ENCODE measurements at regions not wholly inside any gene's neighbourhood (a gene's known extent, or its start where the extent isn't known, plus 50 kb on each side); places are given as distances from the start of the nearest gene placed in this dataset.

DNA sequence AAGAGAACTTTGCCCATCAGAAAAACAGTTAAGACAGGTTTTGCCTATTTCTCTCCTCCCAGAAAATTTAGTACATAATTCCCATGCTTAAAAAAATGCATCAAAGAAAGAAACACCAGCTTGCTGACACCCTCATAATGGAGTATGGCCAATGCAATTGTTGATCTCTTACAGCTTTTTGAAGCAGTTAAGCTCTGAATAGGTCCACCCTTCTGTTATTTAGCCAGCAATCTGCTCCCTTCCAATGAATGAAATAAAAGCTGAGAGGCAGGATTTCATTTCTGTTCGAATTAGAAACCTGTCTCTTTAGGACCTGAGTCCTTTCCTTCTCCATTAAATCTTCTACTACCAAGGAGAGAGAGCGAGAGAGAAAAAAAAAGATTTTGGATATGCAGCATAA lies 288.7 kb downstream of the RNF144B start:
- no peak for DNase-seq

DNA sequence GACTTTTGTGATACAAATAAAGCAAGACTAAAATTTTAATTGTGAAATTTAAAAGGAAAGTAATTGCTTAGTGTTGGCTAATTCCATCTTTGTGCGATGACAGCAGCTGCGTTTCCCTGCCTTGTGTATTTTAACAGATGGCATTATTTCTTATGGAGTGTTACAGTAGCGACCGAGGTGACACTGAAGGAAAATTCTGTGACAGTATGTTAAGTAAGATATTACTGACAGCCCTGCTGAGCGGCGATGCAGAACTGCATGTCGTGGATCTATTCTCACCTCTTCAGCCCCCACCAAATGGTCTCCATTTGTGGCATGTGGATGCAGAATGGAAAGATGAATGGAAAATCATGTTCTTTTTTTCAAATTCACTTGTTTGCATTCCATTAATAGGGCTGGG lies 289.4 kb downstream of the RNF144B start:
- no peak for DNase-seq

DNA sequence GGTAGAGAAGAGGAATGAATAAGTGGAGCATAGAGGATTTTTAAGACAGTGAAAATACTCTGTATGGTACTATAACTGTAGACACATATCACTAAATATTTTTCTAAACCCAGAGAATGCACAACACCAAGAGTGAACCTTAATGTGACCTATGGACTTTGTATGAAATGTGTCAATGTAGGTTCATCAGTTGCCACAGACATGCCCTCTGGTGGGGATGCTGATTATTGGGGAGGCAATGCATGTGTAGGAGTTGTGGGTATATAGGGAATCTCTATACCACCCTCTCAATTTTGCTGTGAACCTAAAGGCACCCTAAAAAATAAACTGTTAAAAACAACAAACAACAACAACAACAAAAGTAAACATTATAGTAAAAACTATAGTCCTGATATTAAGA lies 293.7 kb downstream of the RNF144B start:
- DNase-seq: no peak

DNA sequence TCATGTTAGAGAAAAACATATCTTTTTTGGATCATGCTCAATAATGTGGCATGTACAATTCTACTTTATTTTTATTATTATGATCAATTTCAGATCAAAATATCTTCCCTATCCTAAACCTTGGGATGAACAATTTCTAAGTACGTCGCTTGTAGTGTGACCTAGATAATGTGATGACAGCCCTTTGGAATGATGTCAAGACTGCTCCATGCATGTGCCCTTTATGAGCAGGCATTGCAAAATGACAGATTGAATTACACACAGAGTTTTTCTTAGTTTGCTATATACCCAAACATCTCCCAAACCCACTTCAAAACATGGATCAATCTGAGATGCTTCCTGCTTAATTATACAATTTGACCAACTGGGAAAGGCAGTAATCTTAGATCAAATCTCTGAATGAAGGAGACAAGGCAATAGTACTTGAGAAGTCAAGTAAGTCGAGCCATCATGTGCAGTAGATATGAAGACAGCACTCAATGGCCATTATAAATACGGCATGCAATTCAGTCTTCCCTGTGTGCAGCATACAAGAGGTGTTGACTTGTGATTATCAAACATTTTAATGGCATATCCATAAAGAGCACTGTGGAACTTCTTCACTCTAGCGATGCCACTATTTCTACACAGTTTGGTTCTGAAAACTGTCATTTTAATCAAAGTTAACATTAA lies 294.8 kb downstream of the RNF144B start:
- no peak for DNase-seq

DNA sequence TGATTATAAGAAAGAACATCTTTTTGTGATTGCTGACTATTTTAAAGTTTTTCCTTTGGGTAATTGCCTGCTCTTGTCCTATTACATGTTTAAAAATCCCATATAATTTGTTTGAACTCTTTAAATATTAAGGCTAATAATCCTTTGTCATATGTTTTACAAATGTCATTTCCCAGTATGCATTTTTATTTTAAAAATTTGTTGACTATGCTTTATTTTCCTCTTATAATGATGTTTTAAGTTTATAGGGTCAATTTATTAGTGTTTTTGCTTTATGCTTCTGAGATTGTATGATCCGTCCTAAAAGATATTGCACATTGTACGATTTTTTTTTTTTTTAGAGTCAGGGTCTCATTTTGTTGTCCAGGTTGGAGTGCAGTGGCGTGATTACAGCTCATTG lies 297.2 kb downstream of the RNF144B start:
- DNase-seq: no peak

DNA sequence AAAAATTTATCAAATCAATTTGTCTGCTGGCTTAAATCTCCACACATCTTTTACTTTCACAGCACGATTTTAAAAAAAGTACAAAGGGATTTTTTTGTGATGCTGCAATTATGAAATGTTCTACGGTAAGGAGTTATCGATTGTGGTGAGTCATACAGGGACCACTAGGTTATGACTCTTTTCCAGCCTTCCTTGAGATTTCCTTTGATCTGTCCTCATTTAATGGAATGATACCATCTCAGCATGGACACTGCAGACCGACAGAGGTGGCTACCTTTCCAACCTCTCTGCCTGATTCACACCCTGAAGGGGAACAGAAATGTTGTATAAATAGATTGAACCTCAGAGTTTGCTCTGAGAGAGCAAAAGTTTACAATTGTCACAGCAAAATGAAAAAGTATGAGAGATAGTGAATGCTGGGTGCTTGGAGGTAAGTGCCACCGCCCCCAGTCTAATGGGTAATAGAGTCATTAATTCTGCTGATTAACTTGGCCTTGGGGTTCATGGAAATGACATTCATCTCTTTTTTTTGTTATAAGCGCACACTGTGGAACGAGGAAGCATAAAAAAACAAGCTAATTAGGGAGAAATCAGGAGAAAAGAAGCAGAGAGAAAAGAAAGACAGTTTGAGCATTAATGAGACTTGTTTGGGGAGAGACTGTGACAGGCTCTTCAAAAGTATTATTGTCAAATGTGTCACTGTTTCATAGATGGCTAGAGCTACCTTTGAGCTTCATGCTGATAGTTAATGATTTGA lies 306.0 kb downstream of the RNF144B start:
- DNase-seq: no peak

DNA sequence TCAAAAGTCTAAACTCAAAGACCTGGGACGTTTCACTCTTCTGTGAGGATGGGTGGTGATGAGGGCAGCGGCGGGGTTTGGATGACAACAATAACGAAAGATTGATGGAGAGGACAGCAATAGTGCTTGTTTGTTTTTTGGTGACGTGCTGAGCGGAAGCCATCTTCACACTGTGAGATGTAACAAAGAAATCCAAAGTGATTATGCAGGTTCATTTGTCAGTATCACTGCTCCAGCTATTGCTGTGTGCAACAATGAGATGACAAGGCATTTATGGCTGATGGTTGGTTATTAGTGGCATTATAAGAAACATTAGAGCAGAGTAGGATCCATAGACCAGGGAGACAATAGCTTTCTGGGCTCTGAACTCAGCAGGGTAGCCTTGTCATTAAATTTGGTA lies 306.7 kb downstream of the RNF144B start:
- no peak for DNase-seq

DNA sequence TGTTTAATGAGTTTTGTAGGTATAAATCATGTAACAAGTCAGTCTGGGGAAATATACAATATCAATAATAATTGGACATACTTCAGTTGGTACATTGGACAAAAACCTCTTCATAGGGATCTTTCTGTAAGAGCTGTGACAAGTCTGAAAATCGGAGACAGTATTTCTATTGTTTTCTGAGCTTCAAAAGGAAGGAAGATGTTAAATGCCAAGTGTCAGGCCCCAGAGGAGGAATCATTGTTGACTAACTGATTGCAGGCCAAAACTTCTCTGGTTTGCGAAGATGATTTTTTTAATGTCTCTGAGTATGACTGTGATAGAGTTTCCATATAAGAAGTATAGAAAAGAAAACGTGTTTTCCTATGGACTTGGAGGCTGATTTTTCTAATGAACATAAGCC lies 316.4 kb downstream of the RNF144B start:
- no peak for DNase-seq

DNA sequence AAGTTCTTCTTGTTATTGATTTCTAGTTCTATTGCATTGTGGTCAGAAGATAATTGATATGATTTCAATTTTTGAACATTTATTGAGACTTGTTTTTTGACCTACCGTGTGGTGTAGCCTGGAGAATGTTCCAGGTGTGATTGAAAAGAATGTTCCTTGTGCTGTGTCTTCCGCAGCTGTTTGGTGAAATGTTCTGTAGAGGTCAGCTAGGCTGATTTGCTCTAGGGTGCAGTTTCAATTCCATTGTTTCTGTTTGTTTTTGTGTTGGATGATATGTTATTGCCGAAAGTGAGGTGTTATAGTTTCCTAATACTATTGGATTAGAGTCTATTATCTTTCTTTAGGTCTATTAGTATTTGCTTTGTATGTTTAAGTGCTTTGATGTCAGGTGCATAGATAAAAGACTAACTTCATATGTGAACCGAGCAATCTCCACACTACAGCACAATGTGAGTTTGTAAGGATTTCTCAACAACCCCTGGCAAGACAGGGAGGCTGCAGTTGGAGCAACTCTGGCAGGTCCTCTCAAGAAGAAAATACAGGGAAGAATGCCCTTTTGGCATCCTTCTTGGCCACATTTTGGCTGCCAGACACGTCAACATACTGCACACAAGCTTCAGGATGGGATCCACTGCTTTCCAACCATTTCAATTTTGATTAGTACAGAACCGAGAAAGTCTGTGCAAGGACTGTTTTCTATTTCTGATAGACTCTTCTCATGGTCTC lies 320.7 kb downstream of the RNF144B start:
- DNase-seq: no peak

DNA sequence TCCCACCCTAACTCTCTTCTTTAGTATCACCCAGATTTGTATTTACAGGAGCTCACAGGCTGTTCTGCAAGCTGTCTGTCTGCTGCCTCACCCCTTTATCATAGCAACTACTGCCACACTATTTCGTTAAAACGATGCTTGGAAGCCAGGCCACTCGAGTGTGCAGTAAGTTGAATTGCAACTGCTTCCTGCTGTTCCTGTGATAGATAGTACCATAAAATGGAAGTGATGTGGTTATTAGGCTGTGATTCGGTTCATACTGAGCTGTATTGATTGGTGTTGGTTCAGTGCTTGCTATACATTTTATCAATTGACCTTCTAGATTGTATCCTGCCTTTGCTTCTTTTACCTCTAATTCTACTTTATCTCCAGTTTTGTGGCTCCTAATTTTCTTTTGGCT lies 325.4 kb downstream of the RNF144B start:
- DNase-seq: no peak

DNA sequence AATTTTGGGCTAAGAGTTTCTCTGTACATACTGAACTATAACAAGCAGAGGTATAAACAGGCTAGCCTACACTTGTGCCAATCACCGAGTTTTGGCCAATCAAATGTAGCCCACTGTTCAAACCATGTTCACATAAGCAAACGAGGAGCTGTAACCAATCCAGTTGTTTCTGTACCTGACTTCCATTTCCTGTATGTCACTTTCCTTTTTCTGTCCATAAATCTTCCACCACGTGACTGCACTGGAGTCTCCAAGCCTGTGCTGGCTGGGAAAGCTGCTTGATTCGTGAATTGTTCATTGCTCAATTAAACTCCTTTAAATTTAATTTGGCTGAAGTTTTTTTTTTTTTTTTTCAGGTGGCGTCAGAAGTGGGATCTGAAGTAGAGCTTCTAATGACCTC lies 332.9 kb downstream of the RNF144B start:
- no peak for DNase-seq

DNA sequence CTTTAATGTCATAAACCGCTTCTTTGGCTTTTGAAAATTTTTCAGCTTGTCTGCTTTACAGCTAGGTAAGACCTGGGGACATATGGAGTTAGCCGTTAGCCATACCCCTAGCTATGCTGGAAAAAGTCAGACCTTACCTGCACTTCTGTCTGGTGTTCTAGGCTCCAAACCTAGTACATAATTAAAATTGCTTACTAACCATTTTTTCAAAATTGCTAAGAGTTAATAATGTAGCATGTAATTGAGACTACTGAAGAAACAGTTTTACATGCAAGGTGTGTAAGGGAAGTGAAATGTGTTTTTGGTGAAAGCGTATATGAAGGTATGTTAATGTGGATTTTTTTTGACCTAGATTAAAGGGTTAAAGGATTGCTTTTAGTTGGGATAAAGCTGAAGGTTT lies 336.9 kb downstream of the RNF144B start:
- DNase-seq: no peak

DNA sequence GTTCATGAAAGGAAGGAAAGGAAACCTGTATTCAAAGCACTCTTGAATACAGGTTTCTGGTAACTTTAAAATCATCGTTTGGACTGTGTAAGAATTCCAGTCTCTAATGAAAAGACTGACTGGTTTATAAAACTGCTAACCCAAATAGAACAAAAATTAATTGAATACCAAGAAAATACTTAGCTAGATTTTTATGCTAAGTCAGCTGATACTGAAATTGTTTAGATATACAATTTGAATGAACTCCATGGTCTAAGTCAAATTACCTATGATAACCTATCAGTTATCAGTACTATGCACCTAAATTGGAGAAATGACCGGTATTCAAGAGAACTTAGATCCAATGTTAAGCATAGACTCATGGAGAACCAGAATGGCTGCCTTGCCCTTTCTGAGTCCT lies 338.3 kb downstream of the RNF144B start:
- DNase-seq: no peak

DNA sequence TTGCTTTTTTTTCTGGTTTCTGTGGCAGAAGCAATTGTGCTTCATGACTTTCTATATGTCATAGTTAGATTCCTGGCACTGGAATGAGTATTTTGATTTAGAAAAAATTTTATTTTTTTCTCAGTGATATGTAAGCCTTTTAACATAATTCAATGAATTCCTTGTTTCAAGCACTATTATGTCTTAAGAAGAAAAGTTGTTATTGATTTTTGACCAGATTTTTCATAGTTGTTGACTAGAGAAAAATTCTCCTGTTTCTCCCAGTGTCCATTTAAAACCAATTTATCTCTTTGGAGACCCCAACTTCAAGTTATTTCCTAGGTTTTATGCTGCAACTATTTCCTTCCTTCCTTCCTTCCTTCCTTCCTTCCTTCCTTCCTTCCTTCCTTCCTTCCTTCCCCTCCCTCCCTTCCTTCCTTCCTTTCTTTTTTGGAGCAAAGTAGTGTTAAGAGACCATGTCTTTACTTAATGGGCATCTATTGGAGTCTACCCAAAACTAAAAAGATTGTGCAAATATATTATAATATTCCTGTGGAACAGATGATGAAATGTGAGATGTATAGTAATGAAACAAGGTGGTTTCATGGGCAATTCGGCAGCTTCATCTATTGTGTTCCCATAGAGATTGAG lies 346.9 kb downstream of the RNF144B start:
- DNase-seq: no peak

DNA sequence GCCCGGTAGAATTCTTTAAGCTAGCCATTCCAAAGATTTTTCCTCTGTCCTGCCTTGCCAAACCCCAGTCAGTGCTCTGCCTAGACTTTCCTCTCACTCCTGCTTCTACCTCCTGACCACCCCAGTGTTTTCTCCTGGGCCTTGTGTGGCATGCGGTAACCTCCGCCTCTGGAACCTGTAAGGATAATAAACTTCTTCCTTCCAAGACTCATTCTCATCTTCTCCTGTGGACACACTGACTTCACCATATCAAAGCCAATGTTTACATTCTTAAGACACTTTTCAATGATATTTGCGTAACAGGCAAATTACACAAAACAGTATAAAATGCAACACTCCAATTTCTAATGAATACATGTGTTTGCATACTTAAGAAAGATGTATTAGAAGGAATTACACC lies 354.6 kb downstream of the RNF144B start:
- DNase-seq: no peak

DNA sequence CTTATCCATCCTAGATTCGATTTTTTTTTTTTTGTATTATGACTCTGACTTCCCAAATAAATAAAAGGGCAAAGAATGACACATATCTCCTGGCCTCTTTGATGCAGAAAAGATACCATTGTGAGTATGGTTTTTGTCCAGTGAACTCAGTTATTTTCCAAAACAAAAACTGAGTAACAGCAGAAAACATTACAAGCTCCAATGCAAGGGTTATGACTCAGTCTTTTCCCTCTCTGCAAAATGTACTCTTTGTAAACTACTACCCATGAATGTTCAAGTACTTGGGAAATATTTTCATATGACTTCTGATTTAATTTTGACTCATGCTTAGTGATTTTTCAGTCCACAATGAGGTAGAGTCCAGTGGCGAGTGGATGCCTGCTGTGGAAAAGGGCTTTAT lies 355.3 kb downstream of the RNF144B start:
- DNase-seq: no peak

DNA sequence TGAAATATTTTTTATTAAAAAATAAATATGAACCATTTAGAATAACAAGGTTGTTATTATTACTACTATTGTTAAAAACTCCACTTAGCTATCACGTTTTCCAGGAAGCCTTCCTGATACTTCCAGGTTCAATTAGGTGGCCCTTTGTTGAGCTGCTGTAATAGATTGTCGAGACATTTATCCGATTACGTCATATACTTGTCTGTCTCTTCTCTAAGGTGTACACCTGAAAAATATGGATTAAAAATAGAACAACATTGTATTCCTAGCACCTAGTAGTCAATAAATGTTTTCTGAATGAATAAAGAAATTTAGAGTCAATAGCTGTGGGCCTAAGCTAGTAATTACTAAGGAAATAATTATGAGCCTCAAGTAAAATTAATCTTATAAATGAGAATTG lies 359.6 kb downstream of the RNF144B start:
- no peak for DNase-seq

DNA sequence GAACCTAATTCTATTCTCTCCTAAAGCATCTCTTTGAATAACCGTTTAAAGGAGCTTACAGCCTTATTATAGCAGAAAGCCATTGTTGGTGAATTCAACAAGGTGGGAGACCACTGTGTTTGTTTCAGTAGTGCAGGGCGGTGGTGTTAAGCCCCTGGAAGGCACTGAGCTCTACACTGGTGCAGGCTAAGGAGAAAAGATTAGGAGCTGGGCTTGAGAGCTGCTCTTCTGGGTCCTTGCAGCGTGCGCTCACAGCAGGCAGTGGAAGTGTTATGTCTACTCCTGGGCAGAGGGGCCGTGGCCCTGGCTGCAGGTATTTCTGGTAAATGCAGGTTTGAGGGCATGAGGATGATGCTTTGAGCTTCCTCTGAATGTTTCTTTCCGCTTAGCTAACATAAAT lies 361.2 kb downstream of the RNF144B start:
- no peak for DNase-seq

DNA sequence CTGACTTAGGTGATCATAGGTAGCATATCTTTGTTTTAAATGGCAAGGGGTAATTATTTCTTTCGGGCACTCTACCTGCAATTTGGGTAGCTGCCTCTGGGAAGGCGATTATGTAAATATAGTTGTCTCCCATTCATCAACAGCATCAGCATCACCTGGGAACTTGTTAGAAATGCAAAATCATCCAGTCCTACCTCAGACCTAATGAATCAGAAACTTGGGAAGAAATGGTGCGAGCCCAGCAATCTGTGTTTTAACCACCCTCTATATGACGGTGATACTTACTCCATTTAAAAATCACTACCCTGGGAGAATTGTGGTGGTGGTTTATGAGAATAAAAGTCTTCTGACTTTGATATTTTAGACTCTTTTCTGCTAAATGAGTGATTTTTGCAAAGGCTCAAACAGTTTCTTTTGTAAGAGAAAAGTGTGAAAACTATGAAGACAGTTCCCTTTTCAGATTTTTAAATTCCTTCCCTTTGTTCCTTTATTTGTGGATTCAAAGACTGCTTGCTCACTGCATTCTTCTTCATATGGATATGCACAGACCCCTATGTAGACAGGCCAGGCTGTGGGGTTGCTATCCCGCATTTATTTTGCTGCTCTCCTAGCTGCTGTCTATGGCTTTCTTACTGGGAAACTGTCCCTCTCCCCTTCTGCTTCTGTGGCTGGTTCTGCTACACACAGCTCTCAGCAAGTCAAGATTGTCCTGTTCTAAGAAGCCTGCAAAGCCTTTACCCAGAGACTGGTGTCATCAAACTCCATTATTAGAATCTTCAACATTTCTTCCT lies 365.3 kb downstream of the RNF144B start:
- DNase-seq: no peak

DNA sequence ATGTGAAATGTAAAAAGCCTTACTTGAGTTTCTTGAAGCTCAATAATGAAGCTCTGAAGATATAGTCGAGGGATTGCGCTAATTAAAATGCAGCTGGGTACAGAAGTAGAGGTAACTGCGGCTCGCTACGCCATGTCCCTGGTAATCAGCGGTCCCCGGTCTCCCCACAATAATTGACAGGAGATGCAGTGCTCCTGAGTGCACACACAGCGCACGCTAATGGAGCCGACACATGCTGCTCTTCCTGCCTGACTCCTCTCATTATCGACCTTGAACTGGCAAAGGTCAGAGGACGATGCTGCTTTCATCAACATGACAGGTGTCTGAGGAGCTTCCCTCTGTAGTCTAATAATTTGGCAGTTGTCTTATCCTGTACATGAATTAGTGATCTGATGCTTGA lies 365.9 kb downstream of the RNF144B start:
- DNase-seq: no peak

DNA sequence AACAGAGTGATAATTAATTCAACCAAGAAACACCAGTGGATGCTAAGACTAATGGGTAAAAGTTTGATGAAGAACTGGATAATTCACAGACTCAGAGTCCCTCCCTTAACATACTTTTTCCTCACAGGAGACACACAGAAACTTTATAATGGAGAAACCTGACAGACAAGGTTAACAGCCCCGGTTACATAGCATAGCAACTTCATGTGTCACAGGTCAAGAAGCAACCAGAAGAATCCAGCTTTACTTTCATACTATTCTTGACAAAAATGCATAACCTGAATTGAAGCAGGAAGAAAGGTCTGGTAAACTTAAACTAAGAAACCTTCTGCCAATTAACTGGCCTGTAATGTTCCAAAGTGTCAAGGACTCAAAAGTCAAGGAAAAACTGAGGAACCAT lies 375.9 kb downstream of the RNF144B start:
- no peak for DNase-seq

DNA sequence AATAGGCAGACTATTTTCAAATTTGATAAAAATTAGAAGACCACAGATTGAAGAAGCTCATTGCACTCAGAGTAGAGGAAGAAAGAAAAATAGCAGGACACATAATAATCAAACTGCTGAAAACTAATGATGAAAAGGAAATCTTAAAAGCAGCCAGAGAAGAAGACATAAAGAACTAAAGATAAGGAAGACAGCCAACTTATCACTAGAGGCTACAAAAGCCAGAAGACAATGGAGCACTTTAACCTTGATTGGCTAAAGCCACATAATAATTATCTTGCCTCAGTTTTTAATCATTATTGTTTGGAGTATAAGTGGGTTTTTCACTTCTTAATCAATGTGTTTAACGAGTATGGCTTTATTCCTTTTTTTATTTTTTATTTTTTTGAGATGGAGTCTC lies 397.6 kb downstream of the RNF144B start:
- DNase-seq: no peak
